GM12865 (cell line): ENCODE measurements at regions not wholly inside any gene's neighbourhood (a gene's known extent, or its start where the extent isn't known, plus 50 kb on each side); places are given as distances from the start of the nearest gene placed in this dataset.

ENCODE experiments used
- DNase-seq: peaks from one replicate; pipeline ENCODE4 v3.0.0; 2010; ENCODE audit warnings: low read depth
- H3K4me3 ChIP-seq: 2 replicates; pipeline ENCODE4 v1.5.1; 2011; ENCODE audit warnings: mild to moderate bottlenecking, low read depth, low read length, control low read depth
- CTCF ChIP-seq: IDR thresholded peaks from 2 replicates; pipeline ENCODE4 v1.5.1; 2011; ENCODE audit warnings: low read length, control low read depth, low read depth, inconsistent platforms; ENCODE audit not compliant: insufficient read depth; ENCODE audit errors: missing control alignments

- TF ChIP-seq CTCF, result no peak
- no peak for DNase-seq
Measured at GRCh38 chr7:63071920-63072319, 926.7 kb upstream of the ZNF722 start.

GRCh38 chr7:63072806-63073205 lies 925.8 kb upstream of the ZNF722 start:
- TF ChIP-seq CTCF, result no peak
- DNase-seq, result no peak
- no peak overlapping the region for H3K4me3 ChIP-seq

More at GRCh38 chr7:63071920-63072319, 926.7 kb upstream of the ZNF722 start:
- H3K4me3 ChIP-seq, result no peak overlapping the region

- no peak for TF ChIP-seq CTCF
- H3K4me3 ChIP-seq, result no peak overlapping the region
- DNase-seq, result no peak
Measured at GRCh38 chr7:63073286-63073685, 925.4 kb upstream of the ZNF722 start.

GRCh38 chr7:63073736-63074135 lies 924.9 kb upstream of the ZNF722 start:
- H3K4me3 ChIP-seq, result no peak overlapping the region
- no peak for DNase-seq
- TF ChIP-seq CTCF, result no peak

GRCh38 chr7:63077841-63078240 lies 920.8 kb upstream of the ZNF722 start:
- no peak for TF ChIP-seq CTCF

GRCh38 chr7:63080406-63080805 lies 918.2 kb upstream of the ZNF722 start:
- DNase-seq, result no peak
- no peak overlapping the region for H3K4me3 ChIP-seq
- no peak for TF ChIP-seq CTCF

More at GRCh38 chr7:63077841-63078240, 920.8 kb upstream of the ZNF722 start:
- no peak overlapping the region for H3K4me3 ChIP-seq
- no peak for DNase-seq

GRCh38 chr7:63080831-63081230 lies 917.8 kb upstream of the ZNF722 start:
- no peak overlapping the region for H3K4me3 ChIP-seq
- DNase-seq, result no peak
- TF ChIP-seq CTCF, result no peak
